ENCODE measurements at regions not wholly inside any gene's neighbourhood (a gene's known extent, or its start where the extent isn't known, plus 50 kb on each side); places are given as distances from the start of the nearest gene placed in this dataset.

DNA sequence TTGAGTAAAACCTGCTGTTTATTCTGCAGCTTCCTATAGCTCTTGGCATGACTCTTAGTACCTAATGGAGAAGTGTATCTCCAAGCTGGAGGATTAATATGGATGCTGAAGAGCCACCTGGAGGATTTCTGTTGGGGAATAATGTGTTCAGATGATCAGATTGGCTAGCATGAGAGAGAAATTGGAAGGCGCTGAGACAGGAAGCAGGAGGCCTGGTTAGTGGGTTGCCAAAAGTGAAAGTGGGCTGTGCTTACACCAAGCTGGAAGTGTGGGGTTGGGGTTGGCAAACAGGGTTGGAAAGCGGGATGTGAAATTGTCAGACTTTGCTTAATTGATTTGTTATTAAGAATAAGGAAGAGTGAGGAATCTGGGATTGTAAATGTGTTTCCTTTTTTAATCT, 111.8 kb upstream of the PLPP4 start:
- Histone ChIP-seq H3K79me2 (ENCODE audit: low read depth) (no peaks in the 10 kb centered on the region), H3K36me3 (ENCODE audit: low read depth) (no peaks in the 10 kb centered on the region), H4K20me1 (ENCODE audit: insufficient read depth) (no peaks in the 10 kb centered on the region), H3K4me2 (no peak overlapping the region), H3F3A (ENCODE audit: insufficient read depth, low read depth) (no peaks in the 10 kb centered on the region), H3K27me3 (ENCODE audit: insufficient read depth, low read depth) (no peaks in the 10 kb centered on the region), H3K27ac (no peak overlapping the region), H3K4me1 (replicated peaks; ENCODE audit: insufficient read depth) (no peaks in the 10 kb centered on the region), H3K4me3 (no peak overlapping the region), H3K9me2 (ENCODE audit: insufficient read depth) (no peaks in the 10 kb centered on the region; the same call in 1 of the 2 replicates), H3K9me3 (ENCODE audit: insufficient read depth, low read depth) (no peaks in the 10 kb centered on the region), H2AFZ (no peak overlapping the region)
- TF ChIP-seq, protein P1, sequence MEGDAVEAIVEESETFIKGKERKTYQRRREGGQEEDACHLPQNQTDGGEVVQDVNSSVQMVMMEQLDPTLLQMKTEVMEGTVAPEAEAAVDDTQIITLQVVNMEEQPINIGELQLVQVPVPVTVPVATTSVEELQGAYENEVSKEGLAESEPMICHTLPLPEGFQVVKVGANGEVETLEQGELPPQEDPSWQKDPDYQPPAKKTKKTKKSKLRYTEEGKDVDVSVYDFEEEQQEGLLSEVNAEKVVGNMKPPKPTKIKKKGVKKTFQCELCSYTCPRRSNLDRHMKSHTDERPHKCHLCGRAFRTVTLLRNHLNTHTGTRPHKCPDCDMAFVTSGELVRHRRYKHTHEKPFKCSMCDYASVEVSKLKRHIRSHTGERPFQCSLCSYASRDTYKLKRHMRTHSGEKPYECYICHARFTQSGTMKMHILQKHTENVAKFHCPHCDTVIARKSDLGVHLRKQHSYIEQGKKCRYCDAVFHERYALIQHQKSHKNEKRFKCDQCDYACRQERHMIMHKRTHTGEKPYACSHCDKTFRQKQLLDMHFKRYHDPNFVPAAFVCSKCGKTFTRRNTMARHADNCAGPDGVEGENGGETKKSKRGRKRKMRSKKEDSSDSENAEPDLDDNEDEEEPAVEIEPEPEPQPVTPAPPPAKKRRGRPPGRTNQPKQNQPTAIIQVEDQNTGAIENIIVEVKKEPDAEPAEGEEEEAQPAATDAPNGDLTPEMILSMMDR (conservative IDR thresholded peaks at IDR 0.05): no peak
- TF ChIP-seq EZH2 (IDR thresholded peaks at IDR 0.05; ENCODE audit: low read depth): no peak
- POLR2A ChIA-PET (ENCODE audit: unreplicated experiment): no interaction called here
- no peak for DNase-seq
- intact Hi-C loops (cut with micrococcal nuclease; ENCODE audit: unreplicated experiment): no loop called here
- CTCF ChIA-PET: no interaction called here
- no TSS peak for BruUV-seq (replicated peaks)

DNA sequence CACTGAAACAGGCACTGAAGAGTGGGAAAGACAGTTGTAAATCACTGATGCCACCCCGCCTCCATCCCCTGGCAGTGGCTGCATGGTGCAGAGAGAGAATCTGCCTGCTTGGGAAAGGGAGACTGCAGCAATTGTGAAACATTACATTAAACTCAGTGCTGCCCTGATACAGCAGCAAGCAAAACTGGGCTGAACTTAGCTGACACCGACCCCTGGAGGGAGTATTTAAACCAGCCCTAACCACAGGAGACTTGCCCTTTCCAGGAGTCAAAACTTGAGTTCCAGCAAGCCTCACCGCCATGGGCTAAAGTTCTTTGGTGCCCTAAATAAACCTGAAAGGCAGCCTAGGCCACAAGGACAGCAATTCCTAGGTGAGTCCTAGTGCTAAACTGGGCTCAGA, 109.4 kb upstream of the PLPP4 start:
- H2AFZ ChIP-seq: no peak overlapping the region
- H3F3A ChIP-seq (ENCODE audit: insufficient read depth, low read depth): no peaks in the 10 kb centered on the region
- intact Hi-C loops (cut with micrococcal nuclease; ENCODE audit: unreplicated experiment): no loop called here
- CTCF ChIA-PET: no interaction called here
- TF ChIP-seq, protein P1 (conservative IDR thresholded peaks at IDR 0.05): no peak
- TF ChIP-seq EZH2 (IDR thresholded peaks at IDR 0.05; ENCODE audit: low read depth): no peak
- H3K4me1 ChIP-seq (replicated peaks; ENCODE audit: insufficient read depth): no peaks in the 10 kb centered on the region
- no peaks in the 10 kb centered on the region for H4K20me1 ChIP-seq (ENCODE audit: insufficient read depth)
- no peak overlapping the region for H3K4me2 ChIP-seq
- no peaks in the 10 kb centered on the region for H3K9me3 ChIP-seq (ENCODE audit: insufficient read depth, low read depth)
- no peak overlapping the region for H3K4me3 ChIP-seq
- no peaks in the 10 kb centered on the region for H3K27me3 ChIP-seq (ENCODE audit: insufficient read depth, low read depth)
- BruUV-seq (replicated peaks): no TSS peak
- H3K36me3 ChIP-seq (ENCODE audit: low read depth): no peaks in the 10 kb centered on the region
- no peak for DNase-seq
- H3K27ac ChIP-seq: no peak overlapping the region
- H3K9me2 ChIP-seq (ENCODE audit: insufficient read depth): no peaks in the 10 kb centered on the region; the same call in 1 of the 2 replicates
- H3K79me2 ChIP-seq (ENCODE audit: low read depth): no peaks in the 10 kb centered on the region
- POLR2A ChIA-PET (ENCODE audit: unreplicated experiment): no interaction called here

DNA sequence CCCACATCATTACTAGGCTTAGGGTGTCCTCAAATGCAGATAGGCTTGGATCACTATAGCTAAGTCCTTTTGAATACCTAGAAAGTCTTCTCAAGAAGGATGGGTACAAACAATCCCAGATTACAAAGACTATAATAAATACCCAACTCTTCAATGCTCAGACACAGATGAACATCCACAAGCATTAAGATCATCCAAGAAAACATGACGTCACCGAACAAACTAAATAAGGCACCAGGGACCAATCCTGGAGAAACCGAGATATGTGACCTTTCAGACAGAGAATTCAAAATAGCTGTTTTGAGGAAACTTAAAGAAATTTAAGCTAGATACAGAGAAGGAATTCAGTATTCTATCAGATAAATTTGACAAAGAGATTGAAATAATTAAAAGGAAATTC, 108.0 kb upstream of the PLPP4 start:
- no TSS peak for BruUV-seq (replicated peaks)
- no peaks in the 10 kb centered on the region for H4K20me1 ChIP-seq (ENCODE audit: insufficient read depth)
- CTCF ChIA-PET: no interaction called here

More for the DNA sequence above, 108.0 kb upstream of the PLPP4 start:
- Histone ChIP-seq H3K27ac (no peak overlapping the region), H3K4me1 (replicated peaks; ENCODE audit: insufficient read depth) (no peaks in the 10 kb centered on the region), H3F3A (ENCODE audit: insufficient read depth, low read depth) (no peaks in the 10 kb centered on the region), H3K79me2 (ENCODE audit: low read depth) (no peaks in the 10 kb centered on the region), H3K36me3 (ENCODE audit: low read depth) (no peaks in the 10 kb centered on the region), H3K9me2 (ENCODE audit: insufficient read depth) (no peaks in the 10 kb centered on the region; the same call in 1 of the 2 replicates), H3K9me3 (ENCODE audit: insufficient read depth, low read depth) (no peaks in the 10 kb centered on the region), H3K27me3 (ENCODE audit: insufficient read depth, low read depth) (no peaks in the 10 kb centered on the region), H2AFZ (no peak overlapping the region), H3K4me3 (no peak overlapping the region), H3K4me2 (no peak overlapping the region)
- TF ChIP-seq, protein P1 (conservative IDR thresholded peaks at IDR 0.05): no peak
- TF ChIP-seq EZH2 (IDR thresholded peaks at IDR 0.05; ENCODE audit: low read depth): no peak
- POLR2A ChIA-PET (ENCODE audit: unreplicated experiment): no interaction called here
- intact Hi-C loops (cut with micrococcal nuclease; ENCODE audit: unreplicated experiment): no loop called here
- DNase-seq: no peak
